ENCODE measurements at regions not wholly inside any gene's neighbourhood (a gene's known extent, or its start where the extent isn't known, plus 50 kb on each side); places are given as distances from the start of the nearest gene placed in this dataset.

GRCh38 chr5:123752552-123753179 lies 240.7 kb downstream of the CSNK1G3 start:
- no peaks in the 10 kb centered on the region for H3K27me3 ChIP-seq
- no peak overlapping the region for H3K4me3 ChIP-seq
- no peak for TF ChIP-seq CTCF (IDR thresholded peaks at IDR 0.05)
- no peak overlapping the region for H3K27ac ChIP-seq
- no peaks in the 10 kb centered on the region for H3K9me3 ChIP-seq
- no peak overlapping the region for H3K9ac ChIP-seq (ENCODE audit: low read depth in 2 of 2, low read length in 2 of 2)
- H3K4me1 ChIP-seq = no peaks in the 10 kb centered on the region
- no peak for DNase-seq
- H3K36me3 ChIP-seq = no peaks in the 10 kb centered on the region
- intact Hi-C loops (cut with DNase I) = no loop called here

- H3K4me1 ChIP-seq = no peaks in the 10 kb centered on the region
- intact Hi-C loops (cut with DNase I) = no loop called here
- no peaks in the 10 kb centered on the region for H3K27me3 ChIP-seq
- H3K36me3 ChIP-seq = no peaks in the 10 kb centered on the region
- H3K9ac ChIP-seq (ENCODE audit: low read depth in 2 of 2, low read length in 2 of 2) = no peak overlapping the region
- no peak overlapping the region for H3K4me3 ChIP-seq
- no peak overlapping the region for H3K27ac ChIP-seq
- DNase-seq = no peak
- H3K9me3 ChIP-seq = no peaks in the 10 kb centered on the region
- no peak for TF ChIP-seq CTCF (IDR thresholded peaks at IDR 0.05)
Measured at GRCh38 chr5:123751670-123752069, 239.7 kb downstream of the CSNK1G3 start.

GRCh38 chr5:123748239-123748638 lies 236.3 kb downstream of the CSNK1G3 start:
- Histone ChIP-seq H3K4me1 (no peaks in the 10 kb centered on the region), H3K4me3 (no peak overlapping the region), H3K9ac (ENCODE audit: low read depth in 2 of 2, low read length in 2 of 2) (no peak overlapping the region), H3K36me3 (no peaks in the 10 kb centered on the region), H3K27me3 (no peaks in the 10 kb centered on the region), H3K9me3 (no peaks in the 10 kb centered on the region), H3K27ac (no peak overlapping the region)
- TF ChIP-seq CTCF (IDR thresholded peaks at IDR 0.05) = no peak
- DNase-seq = no peak
- intact Hi-C loops (cut with DNase I) = no loop called here

- Histone ChIP-seq H3K9me3 (no peaks in the 10 kb centered on the region), H3K9ac (ENCODE audit: low read depth in 2 of 2, low read length in 2 of 2) (no peak overlapping the region), H3K4me3 (no peak overlapping the region), H3K36me3 (no peaks in the 10 kb centered on the region), H3K27ac (no peak overlapping the region), H3K27me3 (no peaks in the 10 kb centered on the region), H3K4me1 (no peaks in the 10 kb centered on the region)
- TF ChIP-seq CTCF (IDR thresholded peaks at IDR 0.05) = no peak
- no peak for DNase-seq
- intact Hi-C loops (cut with DNase I) = no loop called here
Measured at GRCh38 chr5:123746683-123747360, 234.8 kb downstream of the CSNK1G3 start.

GRCh38 chr5:123743990-123744583 lies 232.1 kb downstream of the CSNK1G3 start:
- Histone ChIP-seq H3K4me1 (no peaks in the 10 kb centered on the region), H3K9ac (ENCODE audit: low read depth in 2 of 2, low read length in 2 of 2) (no peak overlapping the region), H3K27ac (no peak overlapping the region), H3K9me3 (no peaks in the 10 kb centered on the region), H3K36me3 (no peaks in the 10 kb centered on the region), H3K4me3 (no peak overlapping the region), H3K27me3 (no peaks in the 10 kb centered on the region)
- intact Hi-C loops (cut with DNase I) = no loop called here
- no peak for TF ChIP-seq CTCF (IDR thresholded peaks at IDR 0.05)
- DNase-seq = no peak

Data from colonic mucosa (tissue), 4 donors.